Loucy (cell line): ENCODE measurements at regions not wholly inside any gene's neighbourhood (a gene's known extent, or its start where the extent isn't known, plus 50 kb on each side); places are given as distances from the start of the nearest gene placed in this dataset.

Source experiments
- H2AFZ ChIP-seq: fragments of 200-600 bp; sonication (generic); 2 replicates; pipeline ENCODE4 v1.6.0; 2016; ENCODE audit warnings: antibody characterized with exemption, mild to moderate bottlenecking, low read length, moderate library complexity
- H3F3A ChIP-seq: fragments of 200-600 bp; 2 replicates; pipeline ENCODE4 v1.6.0; 2016; ENCODE audit warnings: antibody characterized with exemption, low read depth, mild to moderate bottlenecking
- H3K27me3 ChIP-seq: fragments of 200-600 bp; sonication (generic); 2 replicates; pipeline ENCODE4 v1.6.1; 2014; ENCODE audit warnings: low read length, mild to moderate bottlenecking; ENCODE audit not compliant: insufficient read depth, poor library complexity, severe bottlenecking
- H3K36me3 ChIP-seq: fragments of 200-600 bp; sonication (generic); 2 replicates; pipeline ENCODE4 v1.6.1; 2016; ENCODE audit warnings: low read length; ENCODE audit not compliant: insufficient read depth
- H3K4me1 ChIP-seq: fragments of 200-600 bp; sonication (generic); 2 replicates; pipeline ENCODE4 v1.5.1; 2014; ENCODE audit warnings: low read length, mild to moderate bottlenecking; ENCODE audit not compliant: insufficient read depth, poor library complexity, severe bottlenecking
- H3K4me2 ChIP-seq: fragments of 200-600 bp; sonication (generic); 2 replicates; pipeline ENCODE4 v1.6.0; 2014; ENCODE audit warnings: antibody characterized with exemption, low read length, low read depth, mild to moderate bottlenecking; ENCODE audit not compliant: poor library complexity, severe bottlenecking
- H3K4me3 ChIP-seq: fragments of 200-600 bp; sonication (generic); 2 replicates; pipeline ENCODE4 v1.5.1; 2014; ENCODE audit warnings: low read length, mild to moderate bottlenecking, mixed read lengths; ENCODE audit not compliant: poor library complexity, severe bottlenecking
- H3K79me2 ChIP-seq: fragments of 200-600 bp; sonication (generic); 2 replicates; pipeline ENCODE4 v1.6.1; 2014; ENCODE audit warnings: low read length; ENCODE audit not compliant: insufficient read depth
- H3K9ac ChIP-seq: fragments of 200-600 bp; sonication (generic); 2 replicates; pipeline ENCODE4 v1.6.0; 2014; ENCODE audit warnings: mild to moderate bottlenecking, low read depth, low read length, moderate library complexity; ENCODE audit not compliant: poor library complexity, severe bottlenecking
- H3K9me2 ChIP-seq: fragments of 200-600 bp; sonication (generic); replicated peaks from 2 replicates; pipeline ENCODE4 v1.6.1; 2016; ENCODE audit warnings: low read depth, low read length, mixed read lengths
- H3K9me3 ChIP-seq: fragments of 200-600 bp; sonication (generic); 2 replicates; pipeline ENCODE4 v1.6.1; 2014; ENCODE audit warnings: mild to moderate bottlenecking, antibody characterized with exemption, low read length, low read depth; ENCODE audit not compliant: insufficient read depth
- H4K20me1 ChIP-seq: fragments of 200-600 bp; sonication (generic); 2 replicates; pipeline ENCODE4 v1.6.0; 2014; ENCODE audit warnings: antibody characterized with exemption, low read length, mild to moderate bottlenecking; ENCODE audit not compliant: insufficient read depth, poor library complexity, severe bottlenecking
- EZH2phosphoT487 ChIP-seq: fragments of 200-600 bp; IDR thresholded peaks from 2 replicates; pipeline ENCODE4 v1.6.1; 2018; ENCODE audit warnings: antibody characterized with exemption, mild to moderate bottlenecking, moderate library complexity, borderline replicate concordance
- TF ChIP-seq, protein P1 (sequence below): fragments of 200-600 bp; sonication (generic); conservative IDR thresholded peaks from 2 replicates; pipeline ENCODE4 v1.5.1; 2014; ENCODE audit warnings: mild to moderate bottlenecking, antibody characterized with exemption, low read length

DNA sequence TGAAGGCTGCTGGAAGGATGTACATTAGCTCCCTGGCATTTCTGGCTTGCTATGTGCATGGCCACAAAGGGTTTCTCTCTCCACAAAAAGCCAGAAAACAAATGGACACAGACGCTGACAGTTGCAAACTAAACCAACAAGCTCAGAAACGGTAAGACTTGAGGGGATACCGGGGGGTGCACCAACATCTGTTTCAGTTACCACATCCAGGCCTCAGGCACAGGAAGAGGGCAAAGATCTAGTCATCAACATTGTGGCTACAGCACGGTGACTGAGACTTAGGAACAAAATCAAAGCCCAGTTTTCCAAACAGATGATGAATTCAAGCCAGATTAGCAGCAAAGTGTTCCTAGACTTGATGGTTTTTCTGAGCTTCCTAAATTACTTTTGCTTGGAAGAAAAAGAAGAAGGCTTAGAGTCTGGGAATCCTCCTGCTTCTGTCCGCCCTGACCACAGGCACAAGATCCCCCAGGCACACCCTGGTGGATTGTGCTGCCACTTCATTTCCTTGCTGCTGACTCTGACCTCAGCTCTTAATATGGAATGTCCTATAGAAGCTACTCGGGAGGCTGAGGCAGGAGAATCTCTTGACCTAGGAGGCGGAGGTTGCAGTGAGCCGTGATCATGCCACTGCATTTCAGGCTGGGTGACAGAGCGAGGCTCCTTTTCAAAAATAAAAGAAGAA lies 54.2 kb upstream of the ADGRF1 start:
- Histone ChIP-seq H3K36me3 (no peaks in the 10 kb centered on the region), H3K79me2 (no peaks in the 10 kb centered on the region), H3K27me3 (no peaks in the 10 kb centered on the region), H3K4me1 (peaks cover 18% of the 10 kb centered on the region), H3K4me2 (peak overlapping the region; percentile 31), H3K9me3 (no peaks in the 10 kb centered on the region), H4K20me1 (no peaks in the 10 kb centered on the region), H3K4me3 (no peak overlapping the region), H3K9me2 (no peaks in the 10 kb centered on the region), H2AFZ (peak overlapping the region; percentile 94), H3F3A (no peaks in the 10 kb centered on the region), H3K9ac (peak overlapping the region; percentile 46)
- TF ChIP-seq EZH2phosphoT487 = no peak
- TF ChIP-seq, protein P1, sequence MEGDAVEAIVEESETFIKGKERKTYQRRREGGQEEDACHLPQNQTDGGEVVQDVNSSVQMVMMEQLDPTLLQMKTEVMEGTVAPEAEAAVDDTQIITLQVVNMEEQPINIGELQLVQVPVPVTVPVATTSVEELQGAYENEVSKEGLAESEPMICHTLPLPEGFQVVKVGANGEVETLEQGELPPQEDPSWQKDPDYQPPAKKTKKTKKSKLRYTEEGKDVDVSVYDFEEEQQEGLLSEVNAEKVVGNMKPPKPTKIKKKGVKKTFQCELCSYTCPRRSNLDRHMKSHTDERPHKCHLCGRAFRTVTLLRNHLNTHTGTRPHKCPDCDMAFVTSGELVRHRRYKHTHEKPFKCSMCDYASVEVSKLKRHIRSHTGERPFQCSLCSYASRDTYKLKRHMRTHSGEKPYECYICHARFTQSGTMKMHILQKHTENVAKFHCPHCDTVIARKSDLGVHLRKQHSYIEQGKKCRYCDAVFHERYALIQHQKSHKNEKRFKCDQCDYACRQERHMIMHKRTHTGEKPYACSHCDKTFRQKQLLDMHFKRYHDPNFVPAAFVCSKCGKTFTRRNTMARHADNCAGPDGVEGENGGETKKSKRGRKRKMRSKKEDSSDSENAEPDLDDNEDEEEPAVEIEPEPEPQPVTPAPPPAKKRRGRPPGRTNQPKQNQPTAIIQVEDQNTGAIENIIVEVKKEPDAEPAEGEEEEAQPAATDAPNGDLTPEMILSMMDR = no peak

DNA sequence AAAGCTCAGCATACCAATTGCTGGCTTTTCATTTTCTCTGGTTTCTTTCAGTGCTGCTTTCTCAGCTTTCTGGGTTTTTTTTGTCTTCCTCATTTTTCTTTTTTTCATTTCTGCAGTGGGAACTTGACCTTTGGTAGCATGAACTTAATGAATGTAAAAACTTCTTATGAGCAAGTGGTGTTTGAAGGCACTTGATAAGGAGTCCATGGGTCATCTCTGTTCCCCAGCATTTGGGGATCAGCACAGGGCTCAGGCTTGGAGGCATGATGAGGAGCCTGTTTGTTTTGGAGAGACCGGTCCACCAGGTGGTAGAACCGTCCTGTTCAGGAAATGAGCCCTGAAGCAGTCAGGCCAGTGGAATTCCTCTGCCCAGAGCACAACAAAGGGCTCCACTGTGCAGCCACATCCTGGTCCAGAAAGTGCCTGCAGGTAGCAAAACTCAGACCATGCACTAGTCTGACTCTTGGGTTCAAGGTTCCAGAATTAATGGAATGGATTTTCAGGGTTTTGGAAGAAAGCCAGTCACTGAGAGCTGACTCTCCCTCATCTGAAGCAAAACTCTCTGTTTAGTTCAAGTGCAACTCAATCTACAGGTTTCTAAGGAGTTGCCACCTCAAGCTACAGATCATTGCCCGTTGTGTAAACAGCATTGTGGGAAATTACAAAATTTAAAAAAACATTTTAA lies 52.3 kb upstream of the ADGRF1 start:
- H3F3A ChIP-seq = no peaks in the 10 kb centered on the region
- H3K36me3 ChIP-seq = no peaks in the 10 kb centered on the region
- H2AFZ ChIP-seq = no peak overlapping the region; the same call in 1 of the 2 replicates
- H3K9ac ChIP-seq = no peak overlapping the region
- no peaks in the 10 kb centered on the region for H3K9me2 ChIP-seq
- H3K4me3 ChIP-seq = no peak overlapping the region
- H3K79me2 ChIP-seq = no peaks in the 10 kb centered on the region
- TF ChIP-seq, protein P1 = no peak
- no peak for TF ChIP-seq EZH2phosphoT487
- no peaks in the 10 kb centered on the region for H4K20me1 ChIP-seq
- H3K4me1 ChIP-seq = peaks cover 18% of the 10 kb centered on the region
- H3K27me3 ChIP-seq = no peaks in the 10 kb centered on the region
- no peak overlapping the region for H3K4me2 ChIP-seq
- no peaks in the 10 kb centered on the region for H3K9me3 ChIP-seq

- H4K20me1 ChIP-seq = no peaks in the 10 kb centered on the region
- H3K27me3 ChIP-seq = no peaks in the 10 kb centered on the region
- H3K9ac ChIP-seq = no peak overlapping the region
- H3K79me2 ChIP-seq = no peaks in the 10 kb centered on the region
- no peak overlapping the region for H3K4me3 ChIP-seq
- H3F3A ChIP-seq = no peaks in the 10 kb centered on the region
- TF ChIP-seq, protein P1 = no peak
- peaks cover 18% of the 10 kb centered on the region for H3K4me1 ChIP-seq
- H3K4me2 ChIP-seq = no peak overlapping the region
- no peaks in the 10 kb centered on the region for H3K36me3 ChIP-seq
- no peaks in the 10 kb centered on the region for H3K9me3 ChIP-seq
- no peaks in the 10 kb centered on the region for H3K9me2 ChIP-seq
- H2AFZ ChIP-seq = no peak overlapping the region
These were observed 51.0 kb upstream of the ADGRF1 start for GRCh38 chr6:47093169-47093568.
